Stimulated activated memory B cell treated with anti-CD40 and anti-IgM and Interleukin-4, amounts not matched to agents 10 μg/mL and 1 μg/mL and 100 μg/mL, for 72 hours (primary cell): ENCODE measurements at regions not wholly inside any gene's neighbourhood (a gene's known extent, or its start where the extent isn't known, plus 50 kb on each side); places are given as distances from the start of the nearest gene placed in this dataset.
"Not testable (repeated sequence)": the region's sequence is repeated elsewhere in the genome, so short reads cannot be mapped to it uniquely, and the experiment has no call there.

Experiments
- ATAC-seq: fragments of 150-1000 bp; cut with Tn5 transposase; 2 replicates; pipeline ENCODE4 v1.10.0; 2021
- H3K27ac Mint-ChIP-seq: one replicate; pipeline ENCODE4 v1.8.0; 2022; ENCODE audit warnings: mild to moderate bottlenecking, mixed read lengths
- H3K27me3 Mint-ChIP-seq: one replicate; pipeline ENCODE4 v1.8.0; 2022; ENCODE audit warnings: mixed read lengths
- H3K36me3 Mint-ChIP-seq: one replicate; pipeline ENCODE4 v1.8.0; 2022; ENCODE audit warnings: mixed read lengths
- H3K4me1 Mint-ChIP-seq: one replicate; pipeline ENCODE4 v1.8.0; 2022; ENCODE audit warnings: mixed read lengths
- H3K4me3 Mint-ChIP-seq: one replicate; pipeline ENCODE4 v1.8.0; 2022; ENCODE audit warnings: mild to moderate bottlenecking, moderate library complexity, mixed read lengths
- H3K9me3 Mint-ChIP-seq: one replicate; pipeline ENCODE4 v1.8.0; 2022; ENCODE audit warnings: mixed read lengths

DNA sequence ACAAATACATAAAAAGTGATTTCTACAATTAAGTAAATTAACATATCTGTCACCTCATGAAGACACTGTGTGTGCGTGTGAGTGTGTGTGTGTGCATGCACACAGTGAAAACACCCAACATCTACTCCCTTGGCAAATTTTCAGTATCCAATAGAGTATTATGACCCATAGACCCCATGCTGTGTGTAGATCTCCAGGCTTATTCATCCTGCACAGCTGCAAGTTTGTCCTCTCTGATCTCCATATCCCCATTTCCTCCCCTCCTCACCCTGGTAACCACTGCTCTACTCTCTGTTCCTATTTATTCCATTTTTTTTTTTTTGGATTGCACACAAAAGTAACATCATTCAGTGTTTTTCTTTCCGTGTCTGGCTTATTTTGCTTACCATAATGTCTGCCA is 391.0 kb downstream of the SOX11 start:
- Mint-ChIP-seq H3K4me3 (no peak overlapping the region), H3K27me3 (no peaks in the 10 kb centered on the region), H3K36me3 (no peaks in the 10 kb centered on the region), H3K4me1 (no peaks in the 10 kb centered on the region), H3K27ac (no peak overlapping the region), H3K9me3 (peaks cover 9% of the 10 kb centered on the region)
- no peak for ATAC-seq

- Mint-ChIP-seq H3K27ac (no peak overlapping the region), H3K4me1 (no peaks in the 10 kb centered on the region), H3K36me3 (no peaks in the 10 kb centered on the region), H3K27me3 (no peaks in the 10 kb centered on the region), H3K4me3 (no peak overlapping the region), H3K9me3 (peaks cover 6% of the 10 kb centered on the region)
- ATAC-seq, result no peak
Measured at GRCh38 chr2:6089474-6089873, 397.3 kb downstream of the SOX11 start.

- H3K36me3 Mint-ChIP-seq, result no peaks in the 10 kb centered on the region
- H3K27me3 Mint-ChIP-seq, result no peaks in the 10 kb centered on the region
- no peak overlapping the region for H3K4me3 Mint-ChIP-seq
- H3K9me3 Mint-ChIP-seq, result no peaks in the 10 kb centered on the region
- peaks cover 14% of the 10 kb centered on the region for H3K4me1 Mint-ChIP-seq
- H3K27ac Mint-ChIP-seq, result no peak overlapping the region
- no peak for ATAC-seq
Measured at GRCh38 chr2:6103372-6103771, 411.2 kb downstream of the SOX11 start.

GRCh38 chr2:6103949-6104348 is 411.8 kb downstream of the SOX11 start:
- Mint-ChIP-seq H3K27me3 (peaks cover 3% of the 10 kb centered on the region), H3K4me1 (peaks cover 14% of the 10 kb centered on the region), H3K27ac (no peak overlapping the region), H3K4me3 (no peak overlapping the region), H3K36me3 (no peaks in the 10 kb centered on the region), H3K9me3 (peaks cover 2% of the 10 kb centered on the region)
- no peak for ATAC-seq

GRCh38 chr2:6107290-6107689 is 415.1 kb downstream of the SOX11 start:
- Mint-ChIP-seq H3K27ac (no peak overlapping the region), H3K4me1 (peaks cover 14% of the 10 kb centered on the region), H3K27me3 (peaks cover 14% of the 10 kb centered on the region), H3K36me3 (no peaks in the 10 kb centered on the region), H3K9me3 (peaks cover 3% of the 10 kb centered on the region), H3K4me3 (no peak overlapping the region)
- ATAC-seq, result no peak

DNA sequence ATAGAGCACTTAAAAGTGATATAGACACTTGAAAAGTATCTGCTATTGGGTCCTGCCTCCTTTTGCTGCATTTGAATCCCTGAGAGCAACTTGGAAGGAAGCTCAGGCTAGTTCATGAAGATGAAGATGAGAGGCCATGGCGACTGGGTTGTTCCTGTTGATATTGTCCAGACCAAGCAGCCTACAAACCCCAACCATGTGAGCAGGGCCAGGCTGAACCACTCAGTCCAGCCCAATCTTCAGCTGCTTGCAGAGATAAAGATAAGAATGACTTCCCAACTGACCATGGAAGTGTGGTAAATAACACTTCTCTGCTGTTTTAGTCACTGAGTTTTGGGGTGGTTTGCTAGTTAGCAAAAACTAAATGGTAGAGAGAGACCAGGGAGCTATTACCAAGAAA is 417.6 kb downstream of the SOX11 start:
- Mint-ChIP-seq H3K4me3 (no peak overlapping the region), H3K4me1 (no peaks in the 10 kb centered on the region), H3K27ac (no peak overlapping the region), H3K9me3 (peaks cover 3% of the 10 kb centered on the region), H3K27me3 (peaks cover 14% of the 10 kb centered on the region), H3K36me3 (no peaks in the 10 kb centered on the region)
- ATAC-seq, result no peak

DNA sequence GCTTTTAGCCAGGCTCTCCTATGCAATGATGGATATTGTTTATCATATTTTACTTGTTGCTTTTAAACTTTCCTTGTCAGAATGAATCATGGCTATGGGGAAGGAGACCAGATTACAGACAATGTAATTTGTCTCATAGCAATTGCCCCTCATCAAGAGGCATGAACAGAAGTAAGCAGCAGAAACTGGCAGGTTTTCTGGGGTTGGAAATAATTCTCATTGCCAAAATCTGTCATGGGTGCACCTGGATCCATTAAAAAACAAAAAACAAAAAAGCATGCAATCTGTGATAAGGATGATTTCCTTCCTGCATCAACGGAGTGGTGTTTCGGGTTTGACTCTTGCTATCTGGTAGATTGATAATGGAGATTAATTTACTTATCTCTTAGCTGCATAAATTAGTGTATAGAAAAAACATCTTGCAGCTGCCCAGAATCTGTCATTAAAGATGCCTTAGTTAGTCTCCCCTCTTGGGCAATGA is 419.6 kb downstream of the SOX11 start:
- H3K4me3 Mint-ChIP-seq, result no peak overlapping the region
- no peak for ATAC-seq
- H3K4me1 Mint-ChIP-seq, result no peaks in the 10 kb centered on the region
- H3K27me3 Mint-ChIP-seq, result peaks cover 14% of the 10 kb centered on the region
- H3K27ac Mint-ChIP-seq, result no peak overlapping the region
- H3K9me3 Mint-ChIP-seq, result peaks cover 3% of the 10 kb centered on the region
- H3K36me3 Mint-ChIP-seq, result no peaks in the 10 kb centered on the region

- Mint-ChIP-seq H3K36me3 (no peaks in the 10 kb centered on the region), H3K27ac (no peak overlapping the region), H3K4me1 (no peaks in the 10 kb centered on the region), H3K9me3 (peaks cover 3% of the 10 kb centered on the region), H3K4me3 (no peak overlapping the region), H3K27me3 (peaks cover 12% of the 10 kb centered on the region)
- ATAC-seq, result no peak
Measured at GRCh38 chr2:6113786-6114185, 421.6 kb downstream of the SOX11 start.

DNA sequence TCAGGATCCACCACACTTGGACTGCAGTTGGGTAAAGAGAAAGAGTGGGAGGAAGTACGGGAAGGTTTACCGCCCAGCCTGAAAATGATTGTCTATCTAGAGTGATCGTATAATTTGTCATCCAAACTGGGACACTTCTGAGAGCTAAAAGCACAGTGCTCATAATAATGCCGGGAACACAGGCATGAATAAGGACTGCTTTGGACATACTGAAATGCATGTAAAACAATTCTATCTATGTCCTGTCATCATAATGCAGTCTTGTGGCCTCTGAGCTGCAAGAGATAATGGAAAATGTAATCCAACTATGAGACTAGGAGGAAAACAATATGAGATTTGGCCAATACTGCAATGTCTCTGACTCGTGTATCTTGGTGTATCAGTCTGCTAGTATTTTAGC is 435.5 kb downstream of the SOX11 start:
- no peaks in the 10 kb centered on the region for H3K27me3 Mint-ChIP-seq
- no peak overlapping the region for H3K27ac Mint-ChIP-seq
- no peak overlapping the region for H3K4me3 Mint-ChIP-seq
- no peaks in the 10 kb centered on the region for H3K9me3 Mint-ChIP-seq
- H3K4me1 Mint-ChIP-seq, result no peaks in the 10 kb centered on the region
- H3K36me3 Mint-ChIP-seq, result no peaks in the 10 kb centered on the region
- no peak for ATAC-seq

DNA sequence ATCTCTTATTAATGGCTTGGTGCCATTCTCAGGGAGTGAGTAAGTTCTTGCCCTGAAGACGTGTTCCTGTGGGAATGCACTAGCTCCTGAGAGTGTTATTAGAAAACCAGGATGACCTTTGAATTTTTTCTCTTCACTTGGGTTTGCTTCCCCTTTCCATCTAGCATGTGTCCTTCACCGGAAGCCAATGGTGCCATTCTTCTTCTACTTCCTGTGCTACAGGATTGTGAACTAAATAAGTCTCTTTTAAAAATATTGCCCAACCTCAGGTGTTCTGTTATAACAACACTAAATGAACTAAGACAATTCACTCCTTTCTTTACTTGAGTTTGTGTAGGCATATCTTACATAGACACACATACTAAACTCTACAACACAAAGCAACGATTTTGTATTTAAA is 447.0 kb downstream of the SOX11 start:
- Mint-ChIP-seq H3K36me3 (peaks cover 9% of the 10 kb centered on the region), H3K4me3 (no peak overlapping the region), H3K27me3 (no peaks in the 10 kb centered on the region), H3K4me1 (no peaks in the 10 kb centered on the region), H3K9me3 (peaks cover 17% of the 10 kb centered on the region), H3K27ac (no peak overlapping the region)
- ATAC-seq, result no peak

DNA sequence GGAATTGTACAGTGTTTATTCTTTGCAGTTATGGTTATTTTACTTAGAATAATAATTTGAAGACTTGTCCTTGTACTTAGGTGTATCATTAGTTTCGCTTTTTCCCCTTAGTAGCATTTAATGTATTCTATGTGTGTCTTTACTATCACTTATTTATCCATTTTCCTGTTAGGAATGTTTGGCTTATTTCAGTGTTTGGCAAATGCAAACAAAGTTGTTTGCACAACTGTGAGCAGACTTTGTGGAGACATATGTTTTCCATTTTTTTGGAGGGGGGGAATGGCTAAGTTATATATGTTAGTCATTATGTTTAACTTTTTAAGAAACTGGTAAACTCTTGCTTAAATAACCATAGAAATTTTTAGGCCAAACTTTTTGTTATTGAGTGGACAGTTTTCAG is 447.7 kb downstream of the SOX11 start:
- ATAC-seq, result no peak
- Mint-ChIP-seq H3K4me1 (no peaks in the 10 kb centered on the region), H3K9me3 (peaks cover 19% of the 10 kb centered on the region), H3K27ac (no peak overlapping the region), H3K36me3 (peaks cover 9% of the 10 kb centered on the region), H3K27me3 (no peaks in the 10 kb centered on the region), H3K4me3 (no peak overlapping the region)

DNA sequence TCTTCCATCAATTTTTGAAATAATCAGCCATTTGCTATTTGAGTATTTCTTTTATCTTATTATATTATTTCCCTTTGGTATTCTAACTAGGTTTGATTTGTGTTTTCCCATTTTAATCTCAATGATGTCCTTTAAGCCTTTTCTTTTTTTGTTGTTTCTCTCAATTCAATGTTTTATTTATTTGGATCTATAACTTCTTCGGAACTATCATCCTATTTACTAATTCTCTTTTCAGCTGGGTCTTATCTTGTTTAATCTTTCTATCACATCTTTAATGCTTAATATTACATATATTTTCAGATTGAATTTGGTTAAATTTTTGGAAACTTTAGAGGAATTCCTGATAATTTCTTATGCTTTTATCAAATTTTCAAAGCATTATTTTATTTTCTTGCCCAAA is 448.3 kb downstream of the SOX11 start:
- H3K27me3 Mint-ChIP-seq, result no peaks in the 10 kb centered on the region
- no peak for ATAC-seq
- H3K27ac Mint-ChIP-seq, result no peak overlapping the region
- H3K4me3 Mint-ChIP-seq, result no peak overlapping the region
- peaks cover 9% of the 10 kb centered on the region for H3K36me3 Mint-ChIP-seq
- no peaks in the 10 kb centered on the region for H3K4me1 Mint-ChIP-seq
- H3K9me3 Mint-ChIP-seq, result peaks cover 19% of the 10 kb centered on the region

DNA sequence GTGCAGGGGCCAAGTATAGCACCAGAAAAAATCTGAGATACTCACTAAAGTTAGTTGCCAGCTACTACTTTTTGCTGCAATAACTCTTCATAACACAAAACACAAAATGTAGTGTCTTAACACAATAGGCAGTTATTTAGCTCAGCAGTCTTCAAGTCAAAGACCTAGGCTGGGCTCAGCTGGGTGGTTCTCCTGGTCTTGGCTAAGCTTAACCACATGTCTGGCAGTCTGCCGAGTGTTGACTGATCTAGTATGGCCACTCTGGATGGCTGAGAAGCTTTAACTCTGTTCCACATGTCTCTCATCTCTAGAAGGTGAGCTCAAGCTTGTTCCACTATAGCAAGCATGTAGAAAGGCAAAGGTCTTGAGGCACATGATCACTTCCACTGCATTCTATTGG is 451.6 kb downstream of the SOX11 start:
- Mint-ChIP-seq H3K27me3 (no peaks in the 10 kb centered on the region), H3K4me3 (no peak overlapping the region), H3K9me3 (peaks cover 16% of the 10 kb centered on the region), H3K27ac (no peak overlapping the region), H3K4me1 (no peaks in the 10 kb centered on the region), H3K36me3 (peaks cover 9% of the 10 kb centered on the region)
- no peak for ATAC-seq

DNA sequence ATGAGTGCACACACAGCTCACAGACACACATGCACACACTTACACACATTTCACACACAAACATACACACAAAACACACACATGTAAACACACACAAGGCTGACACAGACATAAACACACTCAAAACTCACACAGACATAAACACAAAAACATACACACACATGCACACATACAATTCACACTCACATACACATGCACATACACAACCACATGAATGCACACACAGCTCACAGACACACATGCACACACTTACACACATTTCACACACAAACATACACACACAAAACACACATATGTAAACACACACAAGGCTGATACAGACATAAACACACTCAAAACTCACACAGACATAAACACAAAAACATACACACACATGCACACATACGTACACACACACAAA is 455.0 kb downstream of the SOX11 start:
- H3K4me3 Mint-ChIP-seq, H3K27ac Mint-ChIP-seq, H3K27me3 Mint-ChIP-seq, ATAC-seq, H3K4me1 Mint-ChIP-seq, H3K9me3 Mint-ChIP-seq, H3K36me3 Mint-ChIP-seq: not testable (repeated sequence)

- Mint-ChIP-seq H3K27me3 (no peaks in the 10 kb centered on the region), H3K9me3 (peaks cover 3% of the 10 kb centered on the region), H3K36me3 (no peaks in the 10 kb centered on the region), H3K4me3 (no peak overlapping the region), H3K27ac (no peak overlapping the region), H3K4me1 (no peaks in the 10 kb centered on the region)
- no peak for ATAC-seq
Measured at GRCh38 chr2:6148882-6149281, 456.7 kb downstream of the SOX11 start.

GRCh38 chr2:6159606-6160005 is 467.4 kb downstream of the SOX11 start:
- Mint-ChIP-seq H3K27ac (no peak overlapping the region), H3K4me1 (no peaks in the 10 kb centered on the region), H3K27me3 (no peaks in the 10 kb centered on the region), H3K4me3 (no peak overlapping the region), H3K36me3 (no peaks in the 10 kb centered on the region), H3K9me3 (no peaks in the 10 kb centered on the region)
- ATAC-seq, result no peak

DNA sequence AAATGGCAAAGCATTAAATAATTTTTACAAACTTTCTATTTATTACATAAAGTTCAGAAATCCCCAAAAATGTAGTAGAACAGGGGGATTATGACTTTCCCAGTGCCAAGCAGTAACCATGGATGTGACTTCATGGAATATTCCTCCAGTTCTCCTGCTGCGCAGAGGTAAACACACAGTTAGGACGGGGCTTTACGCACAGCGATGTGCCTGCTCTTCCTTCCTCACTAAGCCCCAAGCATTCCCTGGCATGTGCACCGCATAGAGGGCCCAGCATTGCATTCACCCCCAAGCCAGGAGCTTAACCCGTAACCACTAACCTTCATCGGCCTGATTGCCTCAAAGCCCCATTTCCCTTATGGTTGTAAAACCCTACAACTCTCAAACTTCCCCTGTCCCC is 471.7 kb downstream of the SOX11 start:
- Mint-ChIP-seq H3K27me3 (no peaks in the 10 kb centered on the region), H3K4me3 (no peak overlapping the region), H3K27ac (no peak overlapping the region), H3K9me3 (peaks cover 2% of the 10 kb centered on the region), H3K4me1 (peaks cover 5% of the 10 kb centered on the region), H3K36me3 (no peaks in the 10 kb centered on the region)
- ATAC-seq, result no peak
